Activated T-cell treated with anti-CD3 and anti-CD28 coated beads, Interleukin-2, amount 50 U/mL, for 24 hours (primary cell): ENCODE measurements at regions not wholly inside any gene's neighbourhood (a gene's known extent, or its start where the extent isn't known, plus 50 kb on each side); places are given as distances from the start of the nearest gene placed in this dataset.

Experiments used
- DNase-seq: peaks from one replicate; pipeline ENCODE4 v3.0.0-alpha.2; 2020
- H3K27ac Mint-ChIP-seq: 2 replicates; pipeline ENCODE4 v1.8.0; 2020; ENCODE audit warnings: mild to moderate bottlenecking, mixed read lengths
- H3K27me3 Mint-ChIP-seq: 2 replicates; pipeline ENCODE4 v1.8.0; 2020; ENCODE audit warnings: mixed read lengths
- H3K36me3 Mint-ChIP-seq: 2 replicates; pipeline ENCODE4 v1.8.0; 2020; ENCODE audit warnings: low read depth, mixed read lengths
- H3K4me1 Mint-ChIP-seq: 2 replicates; pipeline ENCODE4 v1.8.0; 2020; ENCODE audit warnings: low read depth, mixed read lengths
- H3K4me3 Mint-ChIP-seq: 2 replicates; pipeline ENCODE4 v1.8.0; 2020; ENCODE audit warnings: mild to moderate bottlenecking, moderate library complexity, mixed read lengths
- H3K9me3 Mint-ChIP-seq: 2 replicates; pipeline ENCODE4 v1.8.0; 2020; ENCODE audit warnings: mixed read lengths

DNA sequence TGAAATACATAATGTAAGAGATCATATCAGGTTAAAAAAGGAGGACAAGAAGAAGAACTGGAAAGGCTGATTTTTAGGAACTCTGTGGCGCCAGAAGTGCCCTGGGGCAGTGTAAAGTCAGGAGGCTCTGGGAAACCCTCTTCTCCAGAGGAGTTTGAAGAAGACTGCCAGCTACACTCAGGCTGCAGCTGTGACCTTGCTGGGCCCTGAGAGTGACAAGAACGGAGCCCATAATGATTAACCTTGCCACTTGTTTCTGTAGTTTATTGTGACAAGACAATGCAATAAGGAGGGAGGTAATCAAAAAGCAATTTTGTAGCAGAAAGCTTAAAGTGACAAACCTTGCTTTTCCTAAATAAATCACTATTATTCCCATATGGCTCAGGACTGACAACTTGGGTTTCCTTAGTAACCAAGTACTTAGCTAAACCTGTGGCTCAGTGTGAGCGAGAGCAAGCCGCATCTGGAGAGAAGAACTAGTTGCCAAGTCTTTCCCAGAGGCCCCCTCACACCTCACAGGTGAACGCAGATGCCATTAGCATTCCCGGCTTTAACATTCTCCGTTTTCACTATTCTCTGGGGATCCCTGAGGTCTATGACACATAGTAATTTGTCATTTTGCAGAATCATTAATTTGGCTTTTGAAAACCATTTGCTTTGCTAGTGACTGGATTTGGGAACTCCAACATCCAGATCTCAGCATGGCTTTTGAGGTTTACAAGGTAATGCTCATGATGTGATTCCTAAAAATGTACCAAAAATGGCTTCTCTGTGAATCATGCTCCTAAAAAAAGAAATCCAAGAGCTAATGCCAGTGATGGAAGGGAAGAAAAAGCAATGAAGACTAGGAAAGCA, 115.9 kb downstream of the OMA1 start:
- Mint-ChIP-seq H3K4me1 (no peaks in the 10 kb centered on the region), H3K36me3 (no peaks in the 10 kb centered on the region), H3K27ac (no peak overlapping the region), H3K4me3 (no peak overlapping the region), H3K9me3 (no peaks in the 10 kb centered on the region), H3K27me3 (peaks cover 2% of the 10 kb centered on the region)
- DNase-seq: no peak

GRCh38 chr1:58426918-58427317, 119.6 kb downstream of the OMA1 start:
- no peak overlapping the region for H3K4me3 Mint-ChIP-seq
- no peaks in the 10 kb centered on the region for H3K4me1 Mint-ChIP-seq
- DNase-seq: no peak
- no peak overlapping the region for H3K27ac Mint-ChIP-seq
- no peaks in the 10 kb centered on the region for H3K9me3 Mint-ChIP-seq
- H3K27me3 Mint-ChIP-seq: peaks cover 2% of the 10 kb centered on the region
- H3K36me3 Mint-ChIP-seq: no peaks in the 10 kb centered on the region

- no peaks in the 10 kb centered on the region for H3K27me3 Mint-ChIP-seq
- H3K4me3 Mint-ChIP-seq: no peak overlapping the region
- no peaks in the 10 kb centered on the region for H3K9me3 Mint-ChIP-seq
- no peak for DNase-seq
- H3K4me1 Mint-ChIP-seq: no peaks in the 10 kb centered on the region
- H3K36me3 Mint-ChIP-seq: no peaks in the 10 kb centered on the region
- no peak overlapping the region for H3K27ac Mint-ChIP-seq
These were observed 124.1 kb downstream of the OMA1 start for GRCh38 chr1:58422436-58422835.

DNA sequence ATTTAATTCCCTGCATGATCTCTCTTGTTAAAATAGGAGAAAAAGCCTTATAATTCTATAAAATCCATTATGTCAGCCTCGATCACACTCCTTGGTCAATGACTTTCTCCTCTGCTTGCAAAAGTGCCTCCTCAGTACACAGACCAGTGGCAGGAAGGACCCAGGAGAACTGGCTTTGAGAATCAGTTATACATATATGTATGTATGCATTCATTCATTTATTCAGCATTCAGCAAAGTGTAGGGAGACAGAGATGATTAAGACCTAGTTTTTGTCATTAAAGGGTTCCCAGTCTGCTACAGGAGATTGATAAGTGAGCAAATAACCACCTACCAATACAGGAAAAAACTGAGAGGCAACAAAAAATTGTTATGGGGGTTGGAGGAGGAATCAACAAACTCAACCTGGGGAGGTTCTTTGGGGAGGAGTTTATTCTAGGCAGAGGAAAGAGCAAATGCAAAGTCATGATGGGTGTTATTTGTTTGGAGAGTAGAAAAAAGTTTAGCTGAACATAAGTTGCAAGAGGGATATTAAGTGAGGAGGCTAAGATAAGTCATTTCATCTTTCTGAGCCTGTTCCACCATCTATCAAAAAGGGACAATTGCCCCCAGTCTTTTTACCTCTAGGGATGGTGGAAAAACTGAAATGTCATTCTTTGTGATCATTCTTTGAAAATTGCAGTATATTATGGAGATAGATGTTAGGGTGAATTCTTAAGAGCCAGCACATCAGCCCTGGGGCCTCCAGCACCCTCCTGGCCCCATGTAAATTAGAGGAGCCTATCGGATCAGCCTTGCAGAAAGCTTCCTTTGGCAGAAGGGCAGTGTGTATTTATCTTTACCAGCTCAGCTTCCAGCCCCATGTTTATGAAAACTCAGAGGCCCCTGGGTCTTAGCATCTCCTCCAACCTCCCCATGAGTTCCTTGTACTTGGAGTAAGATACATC, 128.0 kb downstream of the OMA1 start:
- Mint-ChIP-seq H3K27ac (no peak overlapping the region), H3K4me3 (no peak overlapping the region), H3K27me3 (no peaks in the 10 kb centered on the region), H3K36me3 (no peaks in the 10 kb centered on the region), H3K9me3 (no peaks in the 10 kb centered on the region), H3K4me1 (no peaks in the 10 kb centered on the region)
- DNase-seq: no peak

GRCh38 chr1:58412071-58412580, 134.4 kb downstream of the OMA1 start:
- Mint-ChIP-seq H3K4me1 (no peaks in the 10 kb centered on the region), H3K27me3 (no peaks in the 10 kb centered on the region), H3K9me3 (no peaks in the 10 kb centered on the region), H3K4me3 (no peak overlapping the region), H3K27ac (no peak overlapping the region), H3K36me3 (no peaks in the 10 kb centered on the region)
- no peak for DNase-seq

DNA sequence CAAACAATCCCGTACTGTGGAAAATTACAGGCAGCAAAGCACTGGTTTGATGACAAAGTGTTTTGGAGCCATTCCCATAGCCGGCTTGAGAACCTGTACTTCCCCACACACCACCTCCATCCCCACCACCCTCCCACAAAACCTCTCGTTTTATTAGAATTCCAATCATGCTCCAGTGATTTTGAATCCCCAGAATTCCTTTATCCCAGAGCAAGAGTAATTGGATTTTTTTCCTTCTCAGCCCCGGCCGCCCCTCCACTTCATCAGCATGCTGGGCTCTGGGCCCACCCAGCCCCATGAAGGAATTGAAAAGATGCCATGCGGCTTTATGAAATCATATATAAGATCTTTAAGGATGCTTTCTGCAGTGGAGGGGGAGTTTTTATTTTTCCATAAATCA, 136.6 kb downstream of the OMA1 start:
- Mint-ChIP-seq H3K27me3 (no peaks in the 10 kb centered on the region), H3K36me3 (no peaks in the 10 kb centered on the region), H3K4me3 (no peak overlapping the region), H3K4me1 (no peaks in the 10 kb centered on the region), H3K27ac (no peak overlapping the region), H3K9me3 (no peaks in the 10 kb centered on the region)
- DNase-seq: no peak

GRCh38 chr1:58409336-58409735, 137.2 kb downstream of the OMA1 start:
- Mint-ChIP-seq H3K27me3 (no peaks in the 10 kb centered on the region), H3K4me3 (no peak overlapping the region), H3K36me3 (no peaks in the 10 kb centered on the region), H3K9me3 (no peaks in the 10 kb centered on the region), H3K27ac (no peak overlapping the region), H3K4me1 (no peaks in the 10 kb centered on the region)
- no peak for DNase-seq

DNA sequence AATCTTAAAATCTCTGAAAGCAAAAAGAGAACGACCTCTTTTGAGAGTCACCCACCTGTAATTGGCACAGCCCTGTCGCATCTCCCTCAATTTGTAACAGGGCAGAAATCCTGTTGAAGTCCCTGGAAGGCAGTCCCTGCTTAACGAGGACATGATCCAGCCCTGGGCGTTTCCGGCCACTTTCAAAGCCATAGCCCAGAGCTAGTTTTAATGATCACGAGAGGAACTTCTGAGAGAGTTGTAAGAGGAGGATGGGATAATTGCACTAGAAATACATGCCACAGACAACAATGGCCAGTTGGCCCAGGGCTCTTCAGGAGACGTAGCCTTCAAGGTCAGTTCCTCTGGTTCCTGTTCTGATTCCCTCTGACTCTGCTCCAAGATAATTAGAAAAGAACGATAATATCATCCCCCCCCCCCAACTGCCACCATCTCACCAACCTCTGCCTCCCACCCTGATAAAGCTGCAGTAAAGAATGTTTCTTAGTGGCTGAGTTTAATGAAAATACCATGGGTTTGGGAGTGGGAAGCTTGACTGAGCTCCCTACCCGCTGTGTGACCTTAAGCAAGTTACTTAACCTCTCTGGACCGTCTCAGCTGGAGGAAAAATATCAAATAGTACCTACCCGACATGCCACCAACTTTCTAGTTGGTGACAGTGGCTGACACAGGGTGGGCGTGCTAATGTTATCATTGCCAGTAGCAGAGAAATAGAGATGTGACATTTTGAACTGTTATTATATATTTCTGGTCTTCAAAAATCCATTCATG, 140.0 kb downstream of the OMA1 start:
- Mint-ChIP-seq H3K27me3 (no peaks in the 10 kb centered on the region), H3K9me3 (no peaks in the 10 kb centered on the region), H3K36me3 (no peaks in the 10 kb centered on the region), H3K27ac (no peak overlapping the region), H3K4me1 (no peaks in the 10 kb centered on the region), H3K4me3 (no peak overlapping the region)
- no peak for DNase-seq

DNA sequence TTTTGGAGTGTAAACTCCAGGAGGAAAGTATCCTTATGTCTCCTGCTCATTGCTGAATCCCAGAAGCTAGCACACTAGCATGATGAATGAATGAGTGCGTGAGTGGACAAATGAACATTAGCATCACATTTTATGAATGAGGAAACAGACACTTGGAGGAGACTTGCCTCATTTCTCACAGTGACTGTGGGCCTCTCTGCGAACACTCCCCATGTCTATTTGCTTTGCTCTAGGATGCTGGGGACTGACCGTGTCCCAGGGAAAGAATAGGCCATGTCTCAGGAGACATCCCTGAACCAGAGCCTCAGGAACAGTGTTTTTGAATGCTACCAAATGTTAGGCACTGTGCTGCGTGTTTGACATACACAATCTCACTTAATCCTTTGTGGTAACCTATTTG, 140.9 kb downstream of the OMA1 start:
- H3K36me3 Mint-ChIP-seq: no peaks in the 10 kb centered on the region
- no peak overlapping the region for H3K27ac Mint-ChIP-seq
- DNase-seq: no peak
- H3K27me3 Mint-ChIP-seq: peaks cover 3% of the 10 kb centered on the region
- no peaks in the 10 kb centered on the region for H3K4me1 Mint-ChIP-seq
- no peak overlapping the region for H3K4me3 Mint-ChIP-seq
- no peaks in the 10 kb centered on the region for H3K9me3 Mint-ChIP-seq

GRCh38 chr1:58403894-58404293, 142.6 kb downstream of the OMA1 start:
- no peak overlapping the region for H3K27ac Mint-ChIP-seq
- DNase-seq: no peak
- no peak overlapping the region for H3K4me3 Mint-ChIP-seq
- no peaks in the 10 kb centered on the region for H3K9me3 Mint-ChIP-seq
- no peaks in the 10 kb centered on the region for H3K36me3 Mint-ChIP-seq
- H3K4me1 Mint-ChIP-seq: no peaks in the 10 kb centered on the region
- H3K27me3 Mint-ChIP-seq: peaks cover 3% of the 10 kb centered on the region

DNA sequence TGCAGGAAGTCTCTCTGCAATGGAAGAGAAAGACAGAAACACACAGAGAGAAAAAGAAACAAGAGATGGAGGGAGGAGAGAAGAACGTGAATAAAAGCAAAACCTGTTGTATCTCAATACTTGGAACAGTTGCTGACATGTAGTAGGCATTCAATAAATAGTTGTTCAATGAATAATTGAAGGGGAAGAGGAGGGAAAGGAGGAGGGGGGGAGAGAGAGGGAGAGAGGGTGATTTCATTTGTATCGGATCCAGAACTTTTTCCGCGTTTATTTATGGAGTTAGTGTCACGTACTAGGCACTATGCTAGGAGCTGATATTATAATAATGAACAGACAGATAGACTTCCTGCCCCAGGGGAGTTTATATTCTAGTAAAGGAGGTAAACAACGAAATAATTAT, 144.1 kb downstream of the OMA1 start:
- Mint-ChIP-seq H3K27me3 (peaks cover 3% of the 10 kb centered on the region), H3K27ac (no peak overlapping the region), H3K36me3 (no peaks in the 10 kb centered on the region), H3K9me3 (no peaks in the 10 kb centered on the region), H3K4me3 (no peak overlapping the region), H3K4me1 (no peaks in the 10 kb centered on the region)
- no peak for DNase-seq

DNA sequence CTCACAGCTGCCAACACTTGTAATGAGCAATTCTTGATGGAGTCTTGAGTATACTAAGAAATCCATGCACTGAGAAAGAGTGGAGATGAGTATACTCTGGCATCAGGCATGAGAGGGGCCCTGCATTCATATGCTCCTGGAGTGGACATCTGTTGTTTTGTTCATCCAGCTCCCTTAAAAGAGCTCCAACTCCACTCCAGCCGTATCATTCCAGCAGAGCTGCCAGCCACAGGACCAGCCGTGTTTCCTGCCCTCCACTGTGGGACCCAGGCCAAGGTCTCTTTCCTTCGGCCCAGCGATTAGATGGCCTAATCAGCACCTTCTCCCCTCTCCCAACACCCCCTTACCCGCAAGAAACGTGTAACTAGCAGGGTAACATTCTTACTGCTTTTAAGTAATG, 144.5 kb downstream of the OMA1 start:
- no peak overlapping the region for H3K4me3 Mint-ChIP-seq
- no peak for DNase-seq
- H3K36me3 Mint-ChIP-seq: no peaks in the 10 kb centered on the region
- no peaks in the 10 kb centered on the region for H3K9me3 Mint-ChIP-seq
- peaks cover 3% of the 10 kb centered on the region for H3K27me3 Mint-ChIP-seq
- no peaks in the 10 kb centered on the region for H3K4me1 Mint-ChIP-seq
- no peak overlapping the region for H3K27ac Mint-ChIP-seq

GRCh38 chr1:58399176-58399575, 147.3 kb downstream of the OMA1 start:
- peaks cover 3% of the 10 kb centered on the region for H3K27me3 Mint-ChIP-seq
- H3K27ac Mint-ChIP-seq: no peak overlapping the region
- DNase-seq: no peak
- no peak overlapping the region for H3K4me3 Mint-ChIP-seq
- H3K4me1 Mint-ChIP-seq: no peaks in the 10 kb centered on the region
- no peaks in the 10 kb centered on the region for H3K36me3 Mint-ChIP-seq
- H3K9me3 Mint-ChIP-seq: no peaks in the 10 kb centered on the region

DNA sequence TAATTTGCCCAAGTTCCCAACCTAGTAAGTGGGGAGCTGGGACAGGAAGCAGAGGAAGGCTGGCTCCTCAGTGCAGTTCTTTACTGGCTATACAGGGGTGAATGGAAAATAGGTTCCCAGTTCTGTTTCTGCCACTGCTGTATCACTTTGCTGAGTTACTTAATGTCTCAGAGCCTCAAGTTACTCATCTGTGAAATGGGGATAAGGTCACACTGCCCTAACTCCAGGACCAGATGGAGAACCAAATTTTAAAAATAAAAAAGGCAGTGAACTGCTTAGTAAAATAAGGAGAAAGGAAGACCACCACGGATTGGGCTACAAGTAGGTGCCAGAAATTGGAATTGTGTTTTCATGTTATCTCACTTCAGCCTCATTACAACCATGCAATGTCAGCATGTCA, 147.8 kb downstream of the OMA1 start:
- Mint-ChIP-seq H3K4me1 (no peaks in the 10 kb centered on the region), H3K27ac (no peak overlapping the region), H3K36me3 (no peaks in the 10 kb centered on the region), H3K27me3 (peaks cover 3% of the 10 kb centered on the region), H3K9me3 (no peaks in the 10 kb centered on the region), H3K4me3 (no peak overlapping the region)
- no peak for DNase-seq
